CD4-positive, alpha-beta T cell treated with Interferon alpha-2 for 1 hour (primary cell): ENCODE measurements at regions not wholly inside any gene's neighbourhood (a gene's known extent, or its start where the extent isn't known, plus 50 kb on each side); places are given as distances from the start of the nearest gene placed in this dataset.

Source experiments
- DNase-seq, 2 donors: peaks; one replicate each; pipeline ENCODE4 v3.0.0-alpha.2; 2020 to 2022

GRCh38 chr18:47458483-47458882 is 207.0 kb upstream of the SKOR2 start:
- no peak for DNase-seq

GRCh38 chr18:47457614-47458013 is 206.2 kb upstream of the SKOR2 start:
- DNase-seq: no peak

GRCh38 chr18:47453038-47453437 is 201.6 kb upstream of the SKOR2 start:
- no peak for DNase-seq

- DNase-seq: no peak
Measured at GRCh38 chr18:47448956-47449355, 197.5 kb upstream of the SKOR2 start.

- no peak for DNase-seq
Measured at GRCh38 chr18:47441914-47442313, 190.5 kb upstream of the SKOR2 start.

- DNase-seq: no peak
Measured at GRCh38 chr18:47438001-47438400, 186.5 kb upstream of the SKOR2 start.

- no peak for DNase-seq
Measured at GRCh38 chr18:47436871-47437270, 185.4 kb upstream of the SKOR2 start.

GRCh38 chr18:47434214-47434746 is 182.8 kb upstream of the SKOR2 start:
- DNase-seq: no peak

- DNase-seq: no peak
Measured at GRCh38 chr18:47427923-47428637, 176.6 kb upstream of the SKOR2 start.

- DNase-seq: no peak
Measured at GRCh38 chr18:47427072-47427471, 175.6 kb upstream of the SKOR2 start.

GRCh38 chr18:47425365-47425764 is 173.9 kb upstream of the SKOR2 start:
- no peak for DNase-seq

GRCh38 chr18:47422524-47422923 is 171.1 kb upstream of the SKOR2 start:
- DNase-seq: no peak

GRCh38 chr18:47420130-47420529 is 168.7 kb upstream of the SKOR2 start:
- DNase-seq: no peak

- no peak for DNase-seq
Measured at GRCh38 chr18:47418746-47419145, 167.3 kb upstream of the SKOR2 start.

GRCh38 chr18:47417807-47418206 is 166.3 kb upstream of the SKOR2 start:
- no peak for DNase-seq

GRCh38 chr18:47415881-47416280 is 164.4 kb upstream of the SKOR2 start:
- no peak for DNase-seq

- DNase-seq: no peak
Measured at GRCh38 chr18:47413327-47413726, 161.9 kb upstream of the SKOR2 start.

GRCh38 chr18:47412924-47413323 is 161.5 kb upstream of the SKOR2 start:
- no peak for DNase-seq

- no peak for DNase-seq
Measured at GRCh38 chr18:47411159-47411558, 159.7 kb upstream of the SKOR2 start.

GRCh38 chr18:47410139-47410538 is 158.7 kb upstream of the SKOR2 start:
- DNase-seq: no peak

GRCh38 chr18:47409519-47409918 is 158.1 kb upstream of the SKOR2 start:
- no peak for DNase-seq

- no peak for DNase-seq
Measured at GRCh38 chr18:47407736-47408135, 156.3 kb upstream of the SKOR2 start.

GRCh38 chr18:47404845-47405244 is 153.4 kb upstream of the SKOR2 start:
- no peak for DNase-seq

- DNase-seq: no peak
Measured at GRCh38 chr18:47403949-47404348, 152.5 kb upstream of the SKOR2 start.

- DNase-seq: no peak
Measured at GRCh38 chr18:47403317-47403716, 151.9 kb upstream of the SKOR2 start.
